Tibial nerve (tissue), 3 donors: ENCODE measurements at regions not wholly inside any gene's neighbourhood (a gene's known extent, or its start where the extent isn't known, plus 50 kb on each side); places are given as distances from the start of the nearest gene placed in this dataset.

Experiments
- CTCF ChIP-seq, 5 experiments: fragments of 200-600 bp in 3 of 5; fragments of 450-650 bp in 2 of 5; sonication (generic) in 3 of 5; IDR thresholded peaks; one replicate each; pipeline ENCODE4 v1.5.1; 2016 to 2019; ENCODE audit warnings: antibody characterized with exemption in 5 of 5, mild to moderate bottlenecking in 3 of 5, moderate library complexity in 2 of 5
- POLR2A ChIP-seq, 2 donors: fragments of 450-650 bp; IDR thresholded peaks; one replicate each; pipeline ENCODE4 v1.6.1; 2017; ENCODE audit warnings: antibody characterized with exemption in 2 of 2, mild to moderate bottlenecking in 2 of 2, moderate library complexity in 2 of 2

- TF ChIP-seq CTCF (IDR thresholded peaks at IDR 0.05): no peak
- TF ChIP-seq POLR2A (IDR thresholded peaks at IDR 0.05): no peak
These were observed 56.0 kb upstream of the SLC14A2 start for GRCh38 chr18:45559258-45559657.
